ENCODE measurements at regions not wholly inside any gene's neighbourhood (a gene's known extent, or its start where the extent isn't known, plus 50 kb on each side); places are given as distances from the start of the nearest gene placed in this dataset.
"Not testable (repeated sequence)": the region's sequence is repeated elsewhere in the genome, so short reads cannot be mapped to it uniquely, and the experiment has no call there.

DNA sequence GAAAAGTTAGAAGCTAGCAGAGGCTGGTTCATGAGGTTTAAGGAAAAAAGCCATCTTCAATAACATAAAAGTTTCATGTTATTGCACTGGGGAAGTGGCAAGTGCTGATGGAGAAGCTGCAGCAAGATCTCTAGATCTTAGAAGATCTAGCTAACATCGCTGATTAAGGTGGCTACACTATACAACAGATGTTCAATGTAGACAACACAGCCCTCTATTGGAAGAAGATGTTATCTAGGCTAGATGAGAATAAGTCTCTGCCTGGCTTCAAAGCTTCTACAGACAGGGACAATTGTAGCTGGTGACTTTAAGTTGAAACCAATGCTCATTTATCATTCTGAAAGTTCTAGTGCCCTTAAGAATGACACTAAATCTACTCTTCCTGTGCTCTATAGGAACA, 310.3 kb downstream of the KLF13 start:
- DNase-seq (ENCODE audit: low read depth, low spot score); H3K27ac ChIP-seq: not testable (repeated sequence)

- not testable (repeated sequence) for H3K27ac ChIP-seq; DNase-seq (ENCODE audit: low read depth, low spot score)
Measured at GRCh38 chr15:31643955-31644354, 317.3 kb downstream of the KLF13 start.

DNA sequence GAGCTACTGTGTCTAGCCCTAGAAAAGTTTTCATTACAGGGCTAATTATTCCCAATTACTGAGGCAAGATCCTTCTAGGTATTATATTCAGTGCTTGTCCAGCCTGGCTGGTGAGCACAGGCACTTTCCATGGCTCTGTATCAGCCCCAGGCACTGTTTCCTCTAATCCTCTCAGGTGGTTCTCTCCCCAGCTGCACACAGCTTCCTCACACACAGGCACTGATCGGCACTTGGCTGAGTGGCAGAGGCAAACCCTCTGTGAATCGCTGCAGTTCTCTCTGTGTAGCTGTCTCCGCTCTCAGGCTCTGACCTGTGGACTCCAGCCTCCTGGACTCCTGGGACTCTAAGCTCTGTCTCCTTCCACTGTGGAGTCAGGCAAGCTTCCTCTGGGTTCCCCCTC, 318.1 kb downstream of the KLF13 start:
- H3K27ac ChIP-seq; DNase-seq (ENCODE audit: low read depth, low spot score): not testable (repeated sequence)

DNA sequence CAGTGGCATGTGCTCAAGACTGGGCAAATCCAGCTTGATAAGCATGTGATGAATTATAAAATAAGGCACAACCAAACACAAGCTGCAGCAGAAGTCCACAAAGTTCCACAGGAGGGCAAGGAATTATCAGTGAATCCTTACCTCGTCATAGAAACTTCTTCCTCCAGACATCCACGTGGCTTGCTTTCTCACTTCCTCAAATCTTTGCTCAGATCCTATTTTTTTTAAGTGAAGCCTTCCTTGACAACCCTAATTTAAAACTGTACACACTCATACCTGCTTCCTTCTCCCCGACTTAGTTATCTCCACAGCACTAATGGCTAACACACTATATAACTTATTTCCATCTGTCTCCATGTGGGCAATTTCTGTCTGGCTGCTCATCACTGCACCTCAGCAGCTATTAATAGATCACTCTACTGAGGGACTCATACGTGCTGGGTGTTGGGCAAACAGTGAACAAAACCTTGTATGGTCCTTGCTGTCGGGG, 320.7 kb downstream of the KLF13 start:
- H3K27ac ChIP-seq; DNase-seq (ENCODE audit: low read depth, low spot score): not testable (repeated sequence)

- not testable (repeated sequence) for DNase-seq (ENCODE audit: low read depth, low spot score); H3K27ac ChIP-seq
Measured at GRCh38 chr15:31649634-31650033, 323.0 kb downstream of the KLF13 start.

DNA sequence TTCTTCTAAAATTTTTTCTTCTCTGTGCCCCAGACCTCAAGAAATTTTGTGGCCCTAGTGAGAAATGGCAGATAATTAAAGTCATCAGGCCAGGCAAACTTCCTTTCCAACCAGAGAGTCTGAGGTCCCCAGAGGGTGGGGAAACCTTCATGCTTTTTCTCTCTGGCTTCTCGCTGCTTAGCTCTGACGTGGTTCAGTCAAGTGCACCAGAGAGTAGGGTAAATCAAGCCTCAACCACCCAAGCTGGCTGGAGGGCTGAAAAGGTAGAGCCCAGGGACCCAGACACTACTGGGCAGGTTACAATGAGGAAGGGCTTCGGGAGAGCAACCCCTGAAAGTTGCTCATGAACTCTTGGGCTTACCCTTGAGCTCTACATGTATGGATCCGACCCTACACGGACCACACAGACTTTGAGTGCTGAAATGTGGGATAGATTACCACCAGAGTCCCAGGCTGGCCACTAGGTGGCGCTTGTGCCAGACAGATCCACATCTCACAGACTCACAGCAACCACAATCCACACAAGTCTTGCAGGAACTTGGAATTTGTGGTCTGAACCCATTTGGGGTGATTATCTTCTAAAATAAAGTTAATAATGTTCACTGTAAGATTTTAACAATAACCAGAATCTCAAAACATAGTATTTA, 323.5 kb downstream of the KLF13 start:
- DNase-seq (ENCODE audit: low read depth, low spot score); H3K27ac ChIP-seq: not testable (repeated sequence)

GRCh38 chr15:31656915-31657314, 330.3 kb downstream of the KLF13 start:
- not testable (repeated sequence) for DNase-seq (ENCODE audit: low read depth, low spot score); H3K27ac ChIP-seq

DNA sequence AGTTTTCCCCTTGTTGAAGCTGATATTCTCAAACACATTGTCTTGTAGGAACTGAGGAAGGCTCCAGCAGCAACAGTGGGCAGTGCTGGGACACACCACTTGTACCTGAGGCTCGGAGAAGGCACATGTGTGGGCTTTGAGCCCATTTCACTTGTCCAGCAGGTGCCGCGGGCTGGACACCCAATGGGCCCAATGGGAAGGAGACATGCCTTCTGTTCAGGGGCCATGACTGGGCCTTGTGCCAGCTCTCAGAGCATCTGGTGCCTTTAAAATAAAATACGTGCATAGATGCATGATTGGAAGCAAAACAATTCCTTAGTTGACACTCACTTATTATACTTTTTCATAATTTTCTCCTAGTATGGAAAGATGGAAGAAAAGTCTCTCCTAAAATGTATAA, 334.2 kb downstream of the KLF13 start:
- no peak for DNase-seq (ENCODE audit: low read depth, low spot score)
- H3K27ac ChIP-seq = no peak overlapping the region

DNA sequence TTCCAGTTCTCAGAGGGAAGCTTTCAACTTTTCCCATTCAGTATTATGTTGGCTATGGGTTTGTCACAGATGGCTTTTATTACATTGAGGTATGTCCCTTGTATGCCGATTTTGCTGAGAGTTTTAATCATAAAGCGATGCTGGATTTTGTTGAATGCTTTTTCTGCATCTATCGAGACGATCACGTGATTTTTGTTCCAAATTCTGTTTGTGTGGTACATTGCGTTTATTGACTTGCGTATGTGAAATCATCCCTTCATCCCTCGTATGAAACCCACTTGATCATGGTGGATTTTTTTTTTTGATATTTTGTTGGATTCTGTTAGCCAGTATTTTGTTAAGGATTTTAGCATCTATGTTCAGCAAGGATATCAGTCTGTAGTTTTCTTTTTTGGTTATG, 339.1 kb downstream of the KLF13 start:
- H3K27ac ChIP-seq; DNase-seq (ENCODE audit: low read depth, low spot score): not testable (repeated sequence)

GRCh38 chr15:31669158-31669908, 342.7 kb downstream of the KLF13 start:
- H3K27ac ChIP-seq; DNase-seq (ENCODE audit: low read depth, low spot score): not testable (repeated sequence)

- H3K27ac ChIP-seq; DNase-seq (ENCODE audit: low read depth, low spot score): not testable (repeated sequence)
Measured at GRCh38 chr15:31673263-31673662, 346.6 kb downstream of the KLF13 start.

- H3K27ac ChIP-seq; DNase-seq (ENCODE audit: low read depth, low spot score): not testable (repeated sequence)
Measured at GRCh38 chr15:31681529-31682259, 348.6 kb upstream of the CHRNA7 start.

DNA sequence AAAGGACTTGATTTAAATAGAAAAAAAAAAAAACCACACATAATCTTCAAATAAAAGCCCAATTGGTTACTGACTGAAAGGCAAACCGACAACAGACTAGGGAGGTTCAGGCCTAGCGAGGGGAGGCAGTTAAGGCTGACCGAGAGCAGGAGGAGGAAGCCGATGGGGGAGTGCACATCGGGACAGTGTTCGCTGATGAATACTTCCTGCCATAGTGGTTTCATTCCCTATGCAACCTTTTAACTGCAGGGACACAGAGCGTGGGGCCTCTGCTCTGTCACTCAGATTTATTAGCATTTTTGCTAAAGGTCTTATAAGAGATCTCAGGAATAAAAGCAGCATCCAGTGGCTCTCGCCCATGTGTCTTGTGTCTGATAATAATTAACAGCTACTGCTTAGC, 343.2 kb upstream of the CHRNA7 start:
- not testable (repeated sequence) for H3K27ac ChIP-seq; DNase-seq (ENCODE audit: low read depth, low spot score)

DNA sequence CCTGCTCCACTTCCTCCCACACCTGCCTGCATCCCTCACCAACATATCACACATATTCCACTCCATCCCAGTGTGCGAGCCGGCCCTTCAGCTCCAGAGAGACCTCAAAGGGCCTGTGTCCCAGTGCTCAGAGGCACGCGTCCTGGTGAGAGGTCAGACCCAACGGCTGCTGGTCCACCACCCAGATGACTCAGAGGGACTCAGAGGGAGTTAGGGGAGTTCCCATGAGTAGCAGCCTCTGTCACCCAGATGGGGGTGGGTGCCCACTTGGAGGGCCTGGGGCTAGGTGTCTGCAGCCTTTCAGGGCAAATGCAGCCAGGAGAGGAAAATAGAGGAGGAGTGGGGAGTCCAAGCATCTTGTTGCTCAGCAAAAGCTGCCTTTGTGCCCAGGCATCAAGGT, 333.8 kb upstream of the CHRNA7 start:
- not testable (repeated sequence) for DNase-seq (ENCODE audit: low read depth, low spot score); H3K27ac ChIP-seq

DNA sequence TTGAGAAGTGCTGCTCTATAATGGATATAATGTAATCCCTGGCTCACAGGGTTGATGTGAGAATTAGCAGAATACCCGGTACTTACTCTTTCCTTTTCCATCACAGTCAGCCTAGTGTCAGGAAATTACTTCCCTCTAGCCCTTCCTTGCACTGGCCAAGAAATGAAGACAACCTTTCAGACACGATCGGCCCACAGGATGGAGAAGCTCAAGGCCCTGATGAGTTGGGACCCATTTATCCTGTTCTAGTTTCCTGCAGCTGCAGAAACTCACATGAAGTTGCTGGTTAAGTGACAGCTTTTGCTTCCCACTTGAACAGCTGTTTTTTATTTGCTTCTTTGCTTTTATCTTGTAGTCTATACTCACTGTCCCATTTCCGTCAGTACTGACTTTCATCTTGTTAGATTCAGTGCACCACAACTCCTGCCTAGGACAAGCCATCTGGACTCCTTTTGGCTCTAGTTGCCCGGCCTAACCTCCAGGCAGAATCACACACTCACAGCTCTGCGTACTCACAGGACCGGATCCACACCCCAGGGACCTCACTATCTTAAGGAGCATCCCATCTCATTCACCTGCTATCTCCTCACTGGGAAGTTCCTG, 325.1 kb upstream of the CHRNA7 start:
- H3K27ac ChIP-seq; DNase-seq (ENCODE audit: low read depth, low spot score): not testable (repeated sequence)

DNA sequence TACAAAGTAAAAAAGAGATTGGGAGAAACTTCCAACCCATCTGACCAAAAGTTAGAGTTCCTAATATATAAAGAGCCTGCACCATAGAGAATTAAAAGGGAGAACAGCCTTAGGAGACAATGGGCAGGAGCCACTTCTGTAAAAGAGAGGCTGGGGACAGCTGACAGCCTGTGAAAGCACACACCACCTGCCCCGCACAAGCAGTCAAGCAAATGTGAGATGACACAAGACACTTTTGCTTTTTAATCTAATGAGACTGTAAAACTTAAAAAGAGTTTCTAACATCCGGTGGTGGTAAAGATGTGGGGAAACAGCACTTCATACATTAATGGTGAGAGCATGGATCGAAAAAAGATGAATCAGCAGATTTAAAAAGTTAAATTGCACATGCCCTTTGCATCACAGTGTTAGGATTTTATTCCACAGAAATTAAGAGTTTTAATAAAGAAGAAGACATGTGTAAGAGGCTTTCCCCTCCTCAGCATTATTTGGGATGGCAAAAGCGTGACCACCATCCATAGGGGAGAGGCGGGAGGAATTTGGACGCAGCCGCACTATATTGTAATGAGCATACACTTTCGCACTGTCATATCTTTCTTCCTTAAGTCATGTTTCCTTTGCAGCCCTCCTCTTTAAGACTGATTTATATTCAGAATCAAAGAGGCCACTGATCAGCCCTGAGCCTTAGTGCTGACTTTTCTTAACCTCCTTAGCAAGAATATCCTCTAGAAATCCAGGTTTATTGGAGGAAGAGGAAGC, 322.2 kb upstream of the CHRNA7 start:
- not testable (repeated sequence) for DNase-seq (ENCODE audit: low read depth, low spot score); H3K27ac ChIP-seq

GRCh38 chr15:31708703-31709327, 321.5 kb upstream of the CHRNA7 start:
- H3K27ac ChIP-seq; DNase-seq (ENCODE audit: low read depth, low spot score): not testable (repeated sequence)

DNA sequence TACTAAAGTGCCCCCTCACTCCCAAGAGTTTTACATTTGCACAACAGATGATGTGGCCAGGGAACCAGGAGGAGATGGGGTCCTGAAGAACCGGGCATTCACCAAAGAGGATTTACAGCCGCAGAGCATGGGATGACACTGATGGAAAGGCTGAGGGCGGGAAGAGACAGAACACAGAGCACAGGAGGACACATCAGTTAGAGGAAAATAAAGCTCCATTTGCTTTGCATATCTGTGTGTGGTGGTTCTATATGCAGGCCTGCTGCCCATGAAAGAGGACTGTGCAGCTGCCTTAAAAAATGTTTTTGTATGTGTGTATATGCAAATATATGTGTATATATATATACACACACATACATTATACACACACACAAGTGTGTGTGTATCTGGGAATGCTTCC, 320.8 kb upstream of the CHRNA7 start:
- not testable (repeated sequence) for H3K27ac ChIP-seq; DNase-seq (ENCODE audit: low read depth, low spot score)

- H3K27ac ChIP-seq; DNase-seq (ENCODE audit: low read depth, low spot score): not testable (repeated sequence)
Measured at GRCh38 chr15:31710806-31711205, 319.5 kb upstream of the CHRNA7 start.
